DND-41 (cell line): ENCODE measurements at regions not wholly inside any gene's neighbourhood (a gene's known extent, or its start where the extent isn't known, plus 50 kb on each side); places are given as distances from the start of the nearest gene placed in this dataset.

ENCODE experiments used
- EZH2 ChIP-seq: IDR thresholded peaks from 3 replicates; pipeline ENCODE4 v1.6.1; 2012; ENCODE audit warnings: borderline replicate concordance, low read depth, mild to moderate bottlenecking, moderate library complexity, low read length, inconsistent platforms; ENCODE audit not compliant: severe bottlenecking
- TF ChIP-seq, protein P1 (sequence below): IDR thresholded peaks from 2 replicates; pipeline ENCODE4 v1.5.1; 2012; ENCODE audit warnings: borderline replicate concordance, low read length, moderate library complexity, mild to moderate bottlenecking; ENCODE audit not compliant: poor library complexity, severe bottlenecking; ENCODE audit errors: extremely low read depth

- TF ChIP-seq, protein P1, sequence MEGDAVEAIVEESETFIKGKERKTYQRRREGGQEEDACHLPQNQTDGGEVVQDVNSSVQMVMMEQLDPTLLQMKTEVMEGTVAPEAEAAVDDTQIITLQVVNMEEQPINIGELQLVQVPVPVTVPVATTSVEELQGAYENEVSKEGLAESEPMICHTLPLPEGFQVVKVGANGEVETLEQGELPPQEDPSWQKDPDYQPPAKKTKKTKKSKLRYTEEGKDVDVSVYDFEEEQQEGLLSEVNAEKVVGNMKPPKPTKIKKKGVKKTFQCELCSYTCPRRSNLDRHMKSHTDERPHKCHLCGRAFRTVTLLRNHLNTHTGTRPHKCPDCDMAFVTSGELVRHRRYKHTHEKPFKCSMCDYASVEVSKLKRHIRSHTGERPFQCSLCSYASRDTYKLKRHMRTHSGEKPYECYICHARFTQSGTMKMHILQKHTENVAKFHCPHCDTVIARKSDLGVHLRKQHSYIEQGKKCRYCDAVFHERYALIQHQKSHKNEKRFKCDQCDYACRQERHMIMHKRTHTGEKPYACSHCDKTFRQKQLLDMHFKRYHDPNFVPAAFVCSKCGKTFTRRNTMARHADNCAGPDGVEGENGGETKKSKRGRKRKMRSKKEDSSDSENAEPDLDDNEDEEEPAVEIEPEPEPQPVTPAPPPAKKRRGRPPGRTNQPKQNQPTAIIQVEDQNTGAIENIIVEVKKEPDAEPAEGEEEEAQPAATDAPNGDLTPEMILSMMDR, result no peak
- no peak for TF ChIP-seq EZH2
Observed at GRCh38 chrX:39439906-39440798, 638.9 kb downstream of the MID1IP1 start.
